ENCODE measurements at regions not wholly inside any gene's neighbourhood (a gene's known extent, or its start where the extent isn't known, plus 50 kb on each side); places are given as distances from the start of the nearest gene placed in this dataset.

DNA sequence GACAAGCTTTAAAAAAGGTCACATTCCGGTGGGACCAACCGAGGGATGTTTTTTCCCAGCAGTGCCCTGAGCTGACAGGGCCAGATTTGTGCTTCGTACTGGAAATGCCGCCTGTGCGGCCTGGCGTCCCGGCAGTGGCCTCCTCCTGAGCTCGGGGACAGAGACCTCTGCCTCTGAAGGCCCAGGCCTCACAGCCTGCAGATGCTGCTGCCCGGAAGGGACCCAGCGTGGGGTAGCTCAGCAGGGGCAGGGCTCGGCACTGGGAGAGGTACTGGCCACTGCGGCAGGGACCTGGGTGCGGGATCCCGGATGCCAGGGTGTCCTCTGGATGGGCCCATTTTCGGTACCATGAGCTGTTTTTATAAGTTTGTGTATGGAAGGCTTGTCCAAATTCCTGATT is 52.4 kb upstream of the CFAP46 start:
- Histone ChIP-seq H3K9me3 (no peaks in the 10 kb centered on the region), H3K4me1 (peaks cover 0 to 7% (median 0%) of the 10 kb centered on the region in 4 donors), H3K27me3 (peaks cover 0 to 8% of the 10 kb centered on the region in 2 donors), H3K4me3 (peak overlapping the region in 2 of 4 donors; percentile 9 to 47), H3K36me3 (no peaks in the 10 kb centered on the region), H3K27ac (no peak overlapping the region)
- no peak for DNase-seq (ENCODE audit: low spot score in 2 of 2)
- TF ChIP-seq POLR2A (IDR thresholded peaks at IDR 0.05) = no peak
- TF ChIP-seq, protein P1, sequence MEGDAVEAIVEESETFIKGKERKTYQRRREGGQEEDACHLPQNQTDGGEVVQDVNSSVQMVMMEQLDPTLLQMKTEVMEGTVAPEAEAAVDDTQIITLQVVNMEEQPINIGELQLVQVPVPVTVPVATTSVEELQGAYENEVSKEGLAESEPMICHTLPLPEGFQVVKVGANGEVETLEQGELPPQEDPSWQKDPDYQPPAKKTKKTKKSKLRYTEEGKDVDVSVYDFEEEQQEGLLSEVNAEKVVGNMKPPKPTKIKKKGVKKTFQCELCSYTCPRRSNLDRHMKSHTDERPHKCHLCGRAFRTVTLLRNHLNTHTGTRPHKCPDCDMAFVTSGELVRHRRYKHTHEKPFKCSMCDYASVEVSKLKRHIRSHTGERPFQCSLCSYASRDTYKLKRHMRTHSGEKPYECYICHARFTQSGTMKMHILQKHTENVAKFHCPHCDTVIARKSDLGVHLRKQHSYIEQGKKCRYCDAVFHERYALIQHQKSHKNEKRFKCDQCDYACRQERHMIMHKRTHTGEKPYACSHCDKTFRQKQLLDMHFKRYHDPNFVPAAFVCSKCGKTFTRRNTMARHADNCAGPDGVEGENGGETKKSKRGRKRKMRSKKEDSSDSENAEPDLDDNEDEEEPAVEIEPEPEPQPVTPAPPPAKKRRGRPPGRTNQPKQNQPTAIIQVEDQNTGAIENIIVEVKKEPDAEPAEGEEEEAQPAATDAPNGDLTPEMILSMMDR (IDR thresholded peaks at IDR 0.05) = no peak
- no peak for TF ChIP-seq EP300 (IDR thresholded peaks at IDR 0.05)
- WGBS, 2 donors = 74 to 80% methylated on average over 13 to 15 of the region's 15 CpGs

DNA sequence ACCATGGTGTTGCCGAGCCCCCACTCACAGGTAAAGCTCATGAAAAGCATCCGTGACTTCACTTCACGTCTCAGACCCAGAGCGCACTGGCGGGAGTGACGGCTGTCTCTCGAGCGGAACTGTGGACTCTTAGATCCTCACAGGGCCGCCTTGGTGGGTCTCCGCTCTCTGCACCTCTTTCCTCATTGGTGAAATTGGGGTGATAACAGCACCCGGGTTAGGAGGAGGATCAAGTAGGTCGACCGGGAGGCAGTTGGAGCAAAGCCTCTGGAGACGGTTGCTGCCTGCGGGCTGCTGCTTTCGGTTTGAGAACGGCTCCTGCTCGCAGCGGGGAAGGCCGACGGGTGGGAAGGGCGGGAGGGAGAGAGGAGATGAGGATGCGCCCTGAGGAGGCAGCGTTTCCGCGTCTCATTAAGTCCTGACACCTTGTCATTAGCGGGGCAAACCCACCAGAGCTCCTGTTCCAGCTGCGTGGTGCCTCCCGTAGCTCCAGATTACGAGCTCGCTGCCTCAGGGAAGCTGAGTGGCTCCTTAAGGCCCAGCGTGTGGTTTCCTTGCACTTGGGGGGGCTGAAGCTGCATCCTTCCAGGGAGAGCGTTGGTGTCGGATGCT is 51.9 kb upstream of the CFAP46 start:
- Histone ChIP-seq H3K36me3 (no peaks in the 10 kb centered on the region), H3K27me3 (peaks cover 0 to 8% of the 10 kb centered on the region in 2 donors), H3K27ac (no peak overlapping the region), H3K4me1 (peaks cover 0 to 7% (median 0%) of the 10 kb centered on the region in 4 donors), H3K4me3 (peak overlapping the region; percentile 9 to 47 (median 24)), H3K9me3 (no peaks in the 10 kb centered on the region)
- DNase-seq (ENCODE audit: low spot score in 2 of 2) = no peak
- 45 to 46% methylated on average over 30 to 32 of the region's 34 CpGs for whole genome bisulfite sequencing, 2 donors
- TF ChIP-seq EP300 (IDR thresholded peaks at IDR 0.05) = no peak

DNA sequence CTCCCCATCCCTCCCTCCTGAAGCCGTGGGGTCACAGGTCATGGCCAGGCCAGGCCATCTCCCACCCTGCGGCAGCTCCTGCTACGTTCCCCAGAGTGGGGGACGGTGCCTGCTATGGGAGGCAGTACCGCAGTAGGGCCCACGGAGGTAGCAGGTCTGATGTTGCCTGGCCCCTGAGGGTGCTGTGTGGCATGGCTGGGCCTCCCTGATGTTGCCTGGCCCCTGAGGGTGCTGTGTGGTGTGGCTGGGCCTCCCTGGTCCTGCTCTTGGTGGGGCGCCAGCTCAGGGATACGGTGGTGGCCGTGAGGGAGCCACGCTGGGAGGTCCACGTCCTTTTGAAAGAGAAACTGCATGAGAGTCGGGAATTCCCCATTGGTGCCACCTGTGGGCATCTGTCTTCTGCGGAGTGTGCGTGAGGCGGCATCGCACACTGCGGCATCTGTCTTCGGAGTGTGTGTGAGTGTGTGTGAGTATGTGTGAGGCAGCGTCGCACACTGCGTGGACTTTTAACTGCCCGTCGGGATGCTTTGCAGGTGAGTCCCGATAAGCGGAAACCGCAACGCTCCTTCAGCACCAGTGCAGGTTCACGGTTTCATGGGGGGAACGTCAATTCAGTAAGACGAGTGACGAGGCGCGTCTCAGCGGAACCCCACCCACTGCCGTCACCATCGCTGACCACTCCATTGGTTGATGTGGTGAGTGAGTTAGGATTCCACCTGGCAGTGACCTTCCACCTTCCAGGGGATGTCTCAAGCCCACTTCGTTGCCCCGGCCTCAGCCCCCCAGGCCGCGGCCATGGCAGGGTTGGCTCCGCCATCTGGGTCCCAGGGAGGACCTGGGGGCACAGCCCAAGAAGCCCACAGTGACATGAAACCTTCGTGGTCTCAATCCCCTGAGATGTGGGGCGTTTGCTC is 51.2 kb upstream of the CFAP46 start:
- TF ChIP-seq POLR2A (IDR thresholded peaks at IDR 0.05) (no peak), EP300 (IDR thresholded peaks at IDR 0.05) (no peak)
- TF ChIP-seq, protein P1 (IDR thresholded peaks at IDR 0.05) = no peak
- no peak for DNase-seq (ENCODE audit: low spot score in 2 of 2)
- 92 to 94% methylated on average over 35 to 40 of the region's 43 CpGs for WGBS, 2 donors
- Histone ChIP-seq H3K27ac (no peak overlapping the region), H3K4me3 (no peak overlapping the region), H3K4me1 (peaks cover 0 to 7% (median 0%) of the 10 kb centered on the region in 4 donors), H3K27me3 (peaks cover 0 to 8% of the 10 kb centered on the region in 2 donors), H3K9me3 (no peaks in the 10 kb centered on the region), H3K36me3 (no peaks in the 10 kb centered on the region)

DNA sequence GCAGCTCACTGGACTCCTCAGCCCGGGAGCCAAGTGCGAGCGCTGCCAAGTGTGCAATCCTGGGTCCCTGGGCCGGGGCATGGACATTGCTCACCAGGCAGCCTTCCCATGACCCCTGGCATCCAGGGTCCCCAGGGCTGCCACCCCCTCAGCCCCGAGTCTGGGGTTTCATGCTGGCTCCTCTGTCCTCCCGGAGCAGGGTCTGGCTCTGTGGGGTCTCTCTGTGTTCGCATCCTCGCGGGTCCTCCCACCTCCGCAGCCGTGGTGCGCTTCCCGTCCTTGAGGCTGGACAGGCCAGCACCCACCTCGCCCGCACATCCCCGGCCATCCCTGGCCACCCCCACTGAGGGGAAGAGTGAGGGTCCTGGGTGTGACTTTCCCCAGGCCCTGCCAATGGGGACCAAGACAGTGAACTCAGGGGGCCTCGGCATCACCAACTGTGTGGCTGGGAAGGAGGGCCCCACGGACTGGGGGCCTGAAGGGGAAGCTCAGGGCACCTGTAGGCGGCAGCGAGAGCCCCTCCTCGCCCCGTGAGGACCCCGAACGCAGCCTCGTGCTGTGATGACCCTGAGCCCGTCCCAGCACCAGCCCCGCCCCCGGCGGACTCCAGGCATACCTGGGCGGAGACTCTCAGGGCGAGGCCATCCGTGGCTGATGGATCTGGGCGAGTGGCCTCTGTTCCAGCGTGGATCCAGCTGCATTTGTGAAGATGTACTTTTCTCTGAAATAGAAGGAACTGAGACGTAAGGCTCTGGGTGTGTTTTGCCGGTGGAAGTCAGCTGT is 50.3 kb upstream of the CFAP46 start:
- no peak for DNase-seq (ENCODE audit: low spot score in 2 of 2)

More for the DNA sequence above, 50.3 kb upstream of the CFAP46 start:
- no peaks in the 10 kb centered on the region for H3K9me3 ChIP-seq
- H3K36me3 ChIP-seq = no peaks in the 10 kb centered on the region
- WGBS, 2 donors = 82 to 87% methylated on average over 26 to 34 of the region's 36 CpGs
- H3K27me3 ChIP-seq = peaks cover 0 to 8% of the 10 kb centered on the region in 2 donors
- H3K27ac ChIP-seq = no peak overlapping the region
- no peak for TF ChIP-seq EP300 (IDR thresholded peaks at IDR 0.05)
- TF ChIP-seq, protein P1 (IDR thresholded peaks at IDR 0.05) = no peak
- H3K4me3 ChIP-seq = no peak overlapping the region
- peaks cover 0 to 7% (median 0%) of the 10 kb centered on the region in 4 donors for H3K4me1 ChIP-seq
